Activated naive CD4-positive, alpha-beta T cell treated with anti-CD3 and anti-CD28 coated beads, Interleukin-2, amount 50 U/mL, for 72 hours (primary cell): ENCODE measurements at regions not wholly inside any gene's neighbourhood (a gene's known extent, or its start where the extent isn't known, plus 50 kb on each side); places are given as distances from the start of the nearest gene placed in this dataset.

Experiments used
- ATAC-seq, 2 donors: fragments of 150-1000 bp; cut with Tn5 transposase; 2 replicates each; pipeline ENCODE4 v1.10.0; 2021; ENCODE audit warnings: mild to moderate bottlenecking in 2 of 2, moderate library complexity in 2 of 2
- DNase-seq, 2 donors: peaks; one replicate each; pipeline ENCODE4 v3.0.0; 2021 to 2022; ENCODE audit warnings: low spot score in 2 of 2
- H3K27ac Mint-ChIP-seq, 2 donors: one replicate each; pipeline ENCODE4 v1.8.0; 2022; ENCODE audit warnings: mild to moderate bottlenecking in 2 of 2, mixed read lengths in 2 of 2
- H3K36me3 Mint-ChIP-seq, 2 donors: one replicate each; pipeline ENCODE4 v1.8.0; 2022; ENCODE audit warnings: mixed read lengths in 2 of 2
- H3K9me3 Mint-ChIP-seq, 2 donors: one replicate each; pipeline ENCODE4 v1.8.0; 2022; ENCODE audit warnings: mixed read lengths in 2 of 2

- Mint-ChIP-seq H3K27ac (no peak overlapping the region), H3K9me3 (peaks cover 3 to 4% of the 10 kb centered on the region in 2 donors), H3K36me3 (no peaks in the 10 kb centered on the region)
- DNase-seq (no peak), ATAC-seq (no peak)
Measured at GRCh38 chr11:109877043-109877442, 216.1 kb upstream of the ZC3H12C start.

GRCh38 chr11:109884501-109884900 lies 208.7 kb upstream of the ZC3H12C start:
- no peaks in the 10 kb centered on the region for H3K36me3 Mint-ChIP-seq
- no peak for ATAC-seq
- H3K9me3 Mint-ChIP-seq = peaks cover 8 to 15% of the 10 kb centered on the region in 2 donors

DNA sequence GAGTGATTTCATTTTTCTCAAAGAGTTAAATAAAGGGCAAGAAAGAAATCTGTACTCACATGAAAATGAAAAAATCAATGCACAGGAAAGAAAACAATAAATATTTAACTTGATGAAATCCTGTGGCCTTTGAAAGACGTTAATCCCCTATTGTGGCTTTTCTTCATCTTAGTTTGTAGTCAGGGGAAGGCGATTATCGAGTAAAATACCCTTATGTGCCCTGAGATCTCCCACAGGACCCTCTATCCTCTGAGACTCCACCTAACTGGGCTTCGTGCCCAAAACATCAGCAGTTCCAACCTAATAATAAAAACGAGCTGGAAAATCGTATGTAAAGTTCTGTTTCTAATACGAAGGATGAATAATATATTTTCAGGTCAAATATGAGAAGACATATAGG lies 208.2 kb upstream of the ZC3H12C start:
- Mint-ChIP-seq H3K36me3 (no peaks in the 10 kb centered on the region), H3K9me3 (peaks cover 8 to 15% of the 10 kb centered on the region in 2 donors)
- no peak for DNase-seq

More at GRCh38 chr11:109884501-109884900, 208.7 kb upstream of the ZC3H12C start:
- no peak overlapping the region for H3K27ac Mint-ChIP-seq
- DNase-seq = no peak

DNA sequence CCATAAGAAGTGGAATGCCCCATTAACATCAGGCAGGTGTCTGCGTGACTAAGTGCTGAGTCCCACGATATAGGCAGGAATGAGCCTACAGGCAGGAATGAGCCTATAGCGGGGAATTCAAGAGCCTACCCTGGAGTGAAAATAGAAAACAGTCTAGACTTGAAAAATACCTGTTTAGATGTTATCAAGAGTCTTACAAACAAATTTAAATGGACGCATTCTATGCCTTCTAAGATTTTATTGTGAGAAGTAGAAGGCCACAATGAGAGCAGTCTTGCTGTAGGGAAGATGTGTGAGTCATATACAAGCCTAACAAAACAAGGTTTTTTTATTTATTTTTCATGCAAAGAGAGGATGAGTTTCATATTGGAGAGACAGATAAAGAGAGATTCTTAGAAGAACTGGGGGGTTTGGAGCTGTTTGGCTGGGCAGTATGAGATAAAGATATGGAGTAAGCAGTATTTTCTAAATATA lies 200.8 kb upstream of the ZC3H12C start:
- ATAC-seq (no peak), DNase-seq (no peak)
- Mint-ChIP-seq H3K36me3 (no peaks in the 10 kb centered on the region), H3K9me3 (no peaks in the 10 kb centered on the region), H3K27ac (no peak overlapping the region)

More for the DNA sequence above, 208.2 kb upstream of the ZC3H12C start:
- no peak for ATAC-seq
- no peak overlapping the region for H3K27ac Mint-ChIP-seq

- ATAC-seq (no peak), DNase-seq (no peak)
- no peaks in the 10 kb centered on the region for H3K36me3 Mint-ChIP-seq
- H3K27ac Mint-ChIP-seq = no peak overlapping the region
- peaks cover 0 to 7% of the 10 kb centered on the region in 2 donors for H3K9me3 Mint-ChIP-seq
Measured at GRCh38 chr11:109894242-109894641, 198.9 kb upstream of the ZC3H12C start.

DNA sequence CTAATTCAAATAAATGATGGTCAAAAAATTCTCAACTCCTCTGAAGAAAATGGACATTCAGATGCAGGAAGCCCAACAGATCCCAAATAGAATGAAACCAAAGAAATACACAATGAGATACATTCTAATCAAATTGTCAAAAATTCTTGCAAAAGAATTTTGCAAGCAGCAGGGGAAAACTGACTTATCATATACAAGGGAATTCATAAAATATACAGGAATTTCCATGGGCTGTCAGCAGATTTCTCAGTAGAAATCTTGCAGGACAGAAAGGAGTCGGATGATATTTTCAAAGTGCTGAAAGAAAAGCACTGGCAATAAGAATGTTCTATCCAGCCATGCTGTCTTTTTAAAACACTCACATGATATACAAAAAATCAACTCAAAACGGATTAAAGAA lies 194.6 kb upstream of the ZC3H12C start:
- no peak for DNase-seq
- H3K36me3 Mint-ChIP-seq = no peaks in the 10 kb centered on the region
- no peak for ATAC-seq
- peaks cover 13% of the 10 kb centered on the region in 2 donors for H3K9me3 Mint-ChIP-seq
- no peak overlapping the region for H3K27ac Mint-ChIP-seq

DNA sequence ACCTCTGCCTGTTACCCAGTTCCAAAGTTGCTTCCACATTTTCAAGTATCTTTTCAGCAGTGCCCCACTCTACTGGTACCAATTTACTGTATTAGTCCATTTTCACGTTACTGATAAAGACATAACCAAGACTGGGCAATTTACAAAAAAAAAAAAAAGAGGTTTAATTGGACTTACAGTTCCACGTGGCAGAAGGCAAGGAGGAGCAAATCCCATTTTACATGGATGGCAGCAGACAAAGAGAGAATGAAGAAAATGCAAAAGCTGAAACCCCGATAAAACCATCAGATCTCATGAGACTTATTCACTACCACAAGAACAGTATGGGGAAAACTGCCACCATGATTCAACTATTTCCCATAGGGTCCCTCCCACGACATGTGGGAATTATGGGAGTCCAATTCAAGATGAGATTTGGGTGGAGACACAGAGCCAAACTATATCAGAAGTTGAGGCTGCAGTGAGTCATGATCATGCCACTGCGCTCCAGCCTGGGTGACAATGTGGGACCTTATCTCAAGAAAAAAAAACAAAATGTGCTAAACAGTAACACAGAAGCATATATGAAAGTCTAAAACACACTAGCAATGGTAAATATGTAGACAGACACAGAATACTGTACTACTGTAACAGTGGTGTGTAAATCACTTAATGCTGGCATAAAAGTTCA lies 190.3 kb upstream of the ZC3H12C start:
- ATAC-seq (no peak), DNase-seq (no peak)
- H3K27ac Mint-ChIP-seq = no peak overlapping the region
- H3K36me3 Mint-ChIP-seq = no peaks in the 10 kb centered on the region
- H3K9me3 Mint-ChIP-seq = peaks cover 13% of the 10 kb centered on the region in 2 donors

DNA sequence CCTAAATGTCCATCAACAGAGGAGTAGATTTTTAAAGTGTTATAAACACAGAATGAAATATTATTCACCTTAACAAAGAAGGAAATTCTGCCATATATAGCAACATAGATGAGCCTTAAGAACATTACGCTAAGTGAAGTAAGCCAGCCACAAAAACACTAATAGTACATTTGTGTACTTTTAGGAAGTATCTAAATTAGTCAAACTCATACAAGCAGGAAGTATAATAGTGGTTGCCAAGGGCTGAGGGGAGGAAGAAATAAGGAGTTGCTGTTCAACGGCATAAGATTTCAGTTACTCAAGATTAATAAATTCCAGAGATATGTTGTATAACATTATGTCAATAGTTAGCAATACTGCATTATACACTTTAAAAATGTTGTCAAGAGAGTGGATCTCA lies 181.7 kb upstream of the ZC3H12C start:
- no peak overlapping the region for H3K27ac Mint-ChIP-seq
- H3K36me3 Mint-ChIP-seq = no peaks in the 10 kb centered on the region
- no peak for ATAC-seq
- H3K9me3 Mint-ChIP-seq = peaks cover 4 to 12% of the 10 kb centered on the region in 2 donors
- DNase-seq = no peak

DNA sequence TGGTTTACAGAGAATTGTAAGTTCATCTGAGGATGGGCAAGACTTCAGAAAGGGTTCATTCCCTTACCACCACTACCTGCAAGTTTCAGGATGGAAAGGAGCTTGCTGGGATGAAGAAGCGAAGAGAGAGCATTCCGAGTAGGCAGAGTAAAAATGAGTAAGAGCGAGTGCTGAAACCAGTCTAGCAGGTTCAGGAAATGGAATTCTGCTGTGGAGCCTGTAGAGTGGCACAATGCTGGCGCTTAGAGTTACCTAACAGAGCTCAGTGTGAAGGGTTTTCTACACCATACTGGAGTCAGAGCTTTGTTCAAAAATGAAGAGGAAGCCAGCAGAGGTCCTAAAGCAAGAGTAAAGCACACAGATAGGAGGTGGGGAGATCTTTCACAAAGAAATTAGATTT lies 179.2 kb upstream of the ZC3H12C start:
- ATAC-seq (no peak), DNase-seq (no peak)
- Mint-ChIP-seq H3K27ac (no peak overlapping the region), H3K36me3 (no peaks in the 10 kb centered on the region), H3K9me3 (peaks cover 4 to 13% of the 10 kb centered on the region in 2 donors)

GRCh38 chr11:109914809-109915653 lies 178.2 kb upstream of the ZC3H12C start:
- Mint-ChIP-seq H3K36me3 (no peaks in the 10 kb centered on the region), H3K9me3 (peaks cover 7 to 13% of the 10 kb centered on the region in 2 donors), H3K27ac (no peak overlapping the region)
- ATAC-seq (no peak), DNase-seq (no peak)

GRCh38 chr11:109926941-109927340 lies 166.3 kb upstream of the ZC3H12C start:
- no peak overlapping the region for H3K27ac Mint-ChIP-seq
- ATAC-seq = no peak
- H3K36me3 Mint-ChIP-seq = no peaks in the 10 kb centered on the region
- no peaks in the 10 kb centered on the region for H3K9me3 Mint-ChIP-seq
- DNase-seq = no peak

DNA sequence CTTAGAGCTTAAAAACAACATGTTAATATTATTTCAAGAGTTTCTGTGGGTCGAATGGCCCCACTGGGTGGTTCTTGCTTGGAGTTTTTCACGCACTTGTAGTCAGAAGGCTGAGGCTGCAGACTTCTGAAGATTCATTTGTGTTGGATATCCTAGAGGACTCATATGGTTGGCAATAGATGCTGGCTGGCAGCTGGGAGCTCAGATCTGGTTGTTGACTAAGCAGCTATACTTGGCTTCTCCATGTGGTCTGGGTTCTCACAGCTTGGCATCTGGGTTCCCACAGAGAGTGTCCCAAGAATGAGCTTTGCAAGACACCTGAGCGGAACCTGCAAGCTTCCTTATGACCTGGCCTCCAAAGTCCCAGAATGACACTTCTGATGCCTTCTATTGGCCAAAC lies 163.9 kb upstream of the ZC3H12C start:
- H3K27ac Mint-ChIP-seq = no peak overlapping the region
- no peak for ATAC-seq
- no peaks in the 10 kb centered on the region for H3K36me3 Mint-ChIP-seq
- DNase-seq = no peak
- H3K9me3 Mint-ChIP-seq = no peaks in the 10 kb centered on the region

GRCh38 chr11:109933126-109933525 lies 160.1 kb upstream of the ZC3H12C start:
- Mint-ChIP-seq H3K9me3 (no peaks in the 10 kb centered on the region), H3K36me3 (no peaks in the 10 kb centered on the region), H3K27ac (no peak overlapping the region)
- DNase-seq = no peak
- no peak for ATAC-seq

DNA sequence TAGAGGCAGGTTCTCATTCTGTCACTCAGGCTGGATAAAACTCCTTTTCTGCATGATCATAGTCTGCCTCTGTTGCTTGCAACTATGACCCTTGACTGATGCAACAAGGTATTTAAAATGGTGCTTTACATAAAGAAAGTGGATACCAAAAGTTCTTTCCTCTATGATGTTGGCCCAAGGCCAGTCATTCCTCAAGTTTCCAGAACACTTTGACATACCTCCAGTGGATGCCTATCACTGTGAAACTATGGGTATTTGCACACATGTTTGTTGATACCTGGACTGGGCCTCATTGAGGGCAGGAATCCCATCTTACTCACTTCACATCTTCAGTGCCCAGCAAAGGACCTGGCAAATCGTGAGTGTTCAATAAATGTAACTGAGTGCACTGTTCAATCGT lies 159.0 kb upstream of the ZC3H12C start:
- no peak for ATAC-seq
- DNase-seq = no peak
- no peak overlapping the region for H3K27ac Mint-ChIP-seq
- no peaks in the 10 kb centered on the region for H3K36me3 Mint-ChIP-seq
- no peaks in the 10 kb centered on the region for H3K9me3 Mint-ChIP-seq

DNA sequence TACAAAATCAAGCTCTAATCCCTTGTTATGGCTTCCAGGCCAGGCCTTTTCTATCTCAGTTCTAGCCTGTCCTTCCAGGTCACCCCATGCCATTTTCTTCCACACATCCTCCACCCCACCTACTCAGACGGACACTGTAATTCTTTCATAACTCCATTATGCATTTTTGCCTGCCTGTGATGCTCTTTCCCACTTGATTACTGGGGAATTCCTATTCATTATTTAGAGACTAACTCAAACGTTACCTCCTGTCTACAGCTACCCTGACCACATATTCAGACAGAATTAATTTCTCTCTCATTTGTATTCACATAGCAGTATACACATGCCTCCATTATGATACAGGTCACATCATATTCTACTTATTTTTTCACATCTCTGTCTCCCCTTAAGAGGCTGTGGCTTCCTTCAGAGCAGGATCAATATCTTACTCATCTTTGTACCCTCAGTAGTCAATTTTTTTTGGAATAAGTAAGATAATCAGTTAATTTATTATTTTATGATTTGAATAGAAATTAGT lies 156.5 kb upstream of the ZC3H12C start:
- no peak for ATAC-seq
- no peak overlapping the region for H3K27ac Mint-ChIP-seq
- no peaks in the 10 kb centered on the region for H3K36me3 Mint-ChIP-seq
- H3K9me3 Mint-ChIP-seq = no peaks in the 10 kb centered on the region
- DNase-seq = no peak

DNA sequence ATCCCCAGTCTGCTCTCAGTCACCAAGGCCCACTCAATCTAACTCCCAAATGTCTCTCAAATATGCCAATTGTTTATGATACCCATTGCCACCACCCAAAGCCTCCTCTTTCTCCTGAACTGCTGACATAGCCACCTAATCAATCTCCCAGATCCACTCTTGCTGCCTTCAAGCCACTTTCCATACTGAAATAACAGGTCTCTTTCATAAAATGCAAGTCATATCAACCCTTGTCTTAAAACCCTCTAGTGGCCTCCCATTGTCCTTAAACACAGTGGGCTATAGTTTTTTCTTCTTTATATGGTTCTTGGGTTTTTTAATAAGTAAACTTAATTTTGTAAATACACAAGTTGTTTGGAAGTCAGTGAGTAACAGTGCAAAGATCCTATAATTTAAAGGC lies 155.2 kb upstream of the ZC3H12C start:
- H3K27ac Mint-ChIP-seq = no peak overlapping the region
- ATAC-seq (no peak), DNase-seq (no peak)
- no peaks in the 10 kb centered on the region for H3K36me3 Mint-ChIP-seq
- H3K9me3 Mint-ChIP-seq = no peaks in the 10 kb centered on the region

DNA sequence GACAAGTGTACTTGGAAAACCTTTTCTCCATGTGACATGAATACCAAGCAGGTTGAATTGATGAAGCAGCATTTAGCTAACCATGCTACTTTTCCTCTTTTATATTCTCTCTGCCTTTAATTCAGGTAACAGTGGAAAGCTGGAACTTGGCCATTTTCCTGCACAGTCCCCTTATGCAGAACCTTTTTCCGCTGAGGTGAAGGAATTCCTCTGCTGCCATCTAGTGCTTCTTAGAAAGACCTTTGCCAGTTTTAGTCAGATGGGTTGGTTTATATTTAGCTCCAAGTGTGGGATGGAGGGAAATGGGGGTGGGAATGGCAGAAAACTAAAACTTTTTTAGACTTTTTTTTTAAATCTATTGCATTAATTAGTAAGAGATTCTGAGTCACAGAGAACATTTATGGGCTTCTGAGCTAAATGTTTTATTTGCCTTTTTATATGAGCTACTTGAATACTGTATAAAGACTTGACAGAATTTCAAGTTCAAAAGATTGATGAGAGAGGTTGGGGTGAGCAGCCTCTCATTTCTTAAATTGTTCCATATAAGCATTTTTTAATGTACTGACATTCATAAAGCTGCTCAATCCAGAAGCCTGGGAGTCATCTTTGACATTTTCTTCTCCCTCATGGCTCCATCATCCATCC lies 153.9 kb upstream of the ZC3H12C start:
- Mint-ChIP-seq H3K36me3 (no peaks in the 10 kb centered on the region), H3K9me3 (no peaks in the 10 kb centered on the region), H3K27ac (no peak overlapping the region)
- DNase-seq (no peak), ATAC-seq (no peak)
